Motor neuron (in vitro differentiated cells): ENCODE measurements at regions not wholly inside any gene's neighbourhood (a gene's known extent, or its start where the extent isn't known, plus 50 kb on each side); places are given as distances from the start of the nearest gene placed in this dataset.

ENCODE experiments used
- ATAC-seq, 8 experiments: fragments of 200-7000 bp; cut with Tn5 transposase; replicated peaks in 6 of 8; 2 replicates each; pipeline ENCODE4 v1.8.0; 2021; ENCODE audit warnings: mild to moderate bottlenecking in 8 of 8, moderate library complexity in 8 of 8
- H3K27ac ChIP-seq, 2 donors: fragments of 250-450 bp; sonication (Bioruptor Pico); 2 replicates each; pipeline ENCODE4 v1.9.0; 2021; ENCODE audit warnings: antibody characterized with exemption in 2 of 2, mild to moderate bottlenecking in 2 of 2, moderate library complexity in 1 of 2
- H3K4me1 ChIP-seq, 2 donors: fragments of 250-450 bp; sonication (Bioruptor Pico); replicated peaks in 1 of 2; 2 replicates each; pipeline ENCODE4 v1.6.1; 2021; ENCODE audit warnings: antibody characterized with exemption in 2 of 2, mild to moderate bottlenecking in 2 of 2, moderate library complexity in 1 of 2
- H3K4me3 ChIP-seq, 5 donors: fragments of 250-450 bp; sonication (Bioruptor Pico); 2 replicates each; pipeline ENCODE4 v1.9.0; 2021; ENCODE audit warnings: antibody characterized with exemption in 5 of 5, mild to moderate bottlenecking in 5 of 5, moderate library complexity in 4 of 5
- WGBS, 10 experiments: fragments of 450-650 bp; shearing (Covaris generic); methylation state at CpG; one replicate each; pipeline ENCODE4 v1.0.0; 2022; 5-methylcytosine and 5-hydroxymethylcytosine counted together
- in situ Hi-C, 9 experiments: fragments of 400-800 bp; cut with MboI; loops; one replicate each; pipeline ENCODE4 v1.15.0; 2021; ENCODE audit warnings: low sequenced_read_pairs in 9 of 9, low pct_unique_long_range_greater_than_20kb in 2 of 9; ENCODE audit not compliant: unreplicated experiment in 9 of 9

GRCh38 chr1:79683420-79683819, 676.9 kb upstream of the ADGRL4 start:
- no peak overlapping the region for H3K27ac ChIP-seq
- no peak for ATAC-seq
- H3K4me3 ChIP-seq, result no peak overlapping the region
- in situ Hi-C loops, result no loop called here
- no peaks in the 10 kb centered on the region for H3K4me1 ChIP-seq

- in situ Hi-C loops, result no loop called here
- WGBS, 10 experiments, result 13 to 100% (median 88%) methylated on average over 1 of the region's 1 CpG; no CpG with 5 or more reads in 1 of the 10 experiments
- Histone ChIP-seq H3K27ac (no peak overlapping the region), H3K4me1 (no peaks in the 10 kb centered on the region), H3K4me3 (no peak overlapping the region)
- no peak for ATAC-seq
Observed at GRCh38 chr1:79682478-79682877, 675.9 kb upstream of the ADGRL4 start.

GRCh38 chr1:79681382-79681781, 674.9 kb upstream of the ADGRL4 start:
- ATAC-seq, result no peak
- no peak overlapping the region for H3K4me3 ChIP-seq
- no peak overlapping the region for H3K27ac ChIP-seq
- in situ Hi-C loops, result no loop called here
- no peaks in the 10 kb centered on the region for H3K4me1 ChIP-seq

- H3K27ac ChIP-seq, result no peak overlapping the region
- peak in 1 of 8 experiments; percentile 40 for ATAC-seq
- H3K4me3 ChIP-seq, result no peak overlapping the region
- no peaks in the 10 kb centered on the region for H3K4me1 ChIP-seq
- in situ Hi-C loops, result no loop called here
Observed at GRCh38 chr1:79679916-79680315, 673.4 kb upstream of the ADGRL4 start.

- Histone ChIP-seq H3K4me1 (no peaks in the 10 kb centered on the region), H3K4me3 (no peak overlapping the region), H3K27ac (no peak overlapping the region)
- WGBS, 10 experiments, result 16 to 100% (median 64%) methylated on average over 1 to 3 of the region's 3 CpGs; no CpG with 5 or more reads in 1 of the 10 experiments
- ATAC-seq, result no peak
- in situ Hi-C loops, result no loop called here
Observed at GRCh38 chr1:79667848-79668696, 661.5 kb upstream of the ADGRL4 start.

- no peak for ATAC-seq
- 14 to 100% (median 90%) methylated on average over 1 to 2 of the region's 2 CpGs; no CpG with 5 or more reads in 1 of the 10 experiments for WGBS, 10 experiments
- no peak overlapping the region for H3K27ac ChIP-seq
- in situ Hi-C loops, result no loop called here
- H3K4me3 ChIP-seq, result no peak overlapping the region
- no peaks in the 10 kb centered on the region for H3K4me1 ChIP-seq
Observed at GRCh38 chr1:79667166-79667565, 660.6 kb upstream of the ADGRL4 start.

- ATAC-seq, result no peak
- in situ Hi-C loops, result no loop called here
- Histone ChIP-seq H3K27ac (no peak overlapping the region), H3K4me1 (no peaks in the 10 kb centered on the region), H3K4me3 (no peak overlapping the region)
- WGBS, 10 experiments, result 0 to 90% (median 67%) methylated on average over 1 to 2 of the region's 2 CpGs
Observed at GRCh38 chr1:79663916-79664315, 657.4 kb upstream of the ADGRL4 start.

GRCh38 chr1:79662596-79662995, 656.1 kb upstream of the ADGRL4 start:
- no peak for ATAC-seq
- Histone ChIP-seq H3K4me1 (no peaks in the 10 kb centered on the region), H3K4me3 (no peak overlapping the region), H3K27ac (no peak overlapping the region)
- in situ Hi-C loops, result no loop called here
- 0 to 100% (median 83%) methylated on average over 1 of the region's 1 CpG; no CpG with 5 or more reads in 1 of the 10 experiments for WGBS, 10 experiments

- no peak overlapping the region for H3K27ac ChIP-seq
- in situ Hi-C loops, result no loop called here
- H3K4me3 ChIP-seq, result no peak overlapping the region
- 0 to 100% (median 65%) methylated on average over 1 to 2 of the region's 2 CpGs; no CpG with 5 or more reads in 1 of the 10 experiments for WGBS, 10 experiments
- no peaks in the 10 kb centered on the region for H3K4me1 ChIP-seq
- peak in 4 of 8 experiments; percentile 84 to 98 (median 97) for ATAC-seq
Observed at GRCh38 chr1:79660129-79660528, 653.6 kb upstream of the ADGRL4 start.

GRCh38 chr1:79657951-79658658, 651.6 kb upstream of the ADGRL4 start:
- ATAC-seq, result peak in 1 of 8 experiments; percentile 11
- no peak overlapping the region for H3K4me3 ChIP-seq
- WGBS, 10 experiments, result 8 to 100% (median 59%) methylated on average over 1 to 2 of the region's 2 CpGs
- in situ Hi-C loops, result no loop called here
- H3K4me1 ChIP-seq, result no peaks in the 10 kb centered on the region
- H3K27ac ChIP-seq, result no peak overlapping the region

GRCh38 chr1:79655876-79656275, 649.3 kb upstream of the ADGRL4 start:
- in situ Hi-C loops, result no loop called here
- 0 to 92% (median 72%) methylated on average over 1 to 2 of the region's 2 CpGs for WGBS, 10 experiments
- no peak overlapping the region for H3K4me3 ChIP-seq
- H3K4me1 ChIP-seq, result no peaks in the 10 kb centered on the region
- no peak for ATAC-seq
- no peak overlapping the region for H3K27ac ChIP-seq

GRCh38 chr1:79652426-79652825, 645.9 kb upstream of the ADGRL4 start:
- ATAC-seq, result no peak
- WGBS, 10 experiments, result 0 to 89% (median 59%) methylated on average over 1 to 3 of the region's 3 CpGs; no CpG with 5 or more reads in 2 of the 10 experiments

GRCh38 chr1:79648126-79648525, 641.6 kb upstream of the ADGRL4 start:
- Histone ChIP-seq H3K27ac (no peak overlapping the region), H3K4me3 (no peak overlapping the region), H3K4me1 (no peaks in the 10 kb centered on the region)
- 80 to 100% (median 93%) methylated on average over 1 of the region's 1 CpG; no CpG with 5 or more reads in 4 of the 10 experiments for WGBS, 10 experiments
- no peak for ATAC-seq
- in situ Hi-C loops, result no loop called here

More at GRCh38 chr1:79652426-79652825, 645.9 kb upstream of the ADGRL4 start:
- Histone ChIP-seq H3K4me1 (no peaks in the 10 kb centered on the region), H3K4me3 (no peak overlapping the region), H3K27ac (no peak overlapping the region)
- in situ Hi-C loops, result no loop called here
